CD1c-positive myeloid dendritic cell (primary cell): ENCODE measurements at regions not wholly inside any gene's neighbourhood (a gene's known extent, or its start where the extent isn't known, plus 50 kb on each side); places are given as distances from the start of the nearest gene placed in this dataset.
"Not testable (repeated sequence)": the region's sequence is repeated elsewhere in the genome, so short reads cannot be mapped to it uniquely, and the experiment has no call there.

ENCODE experiments used
- DNase-seq: peaks from one replicate; pipeline ENCODE4 v3.0.0-alpha.2; 2016; ENCODE audit errors: extremely low spot score

DNA sequence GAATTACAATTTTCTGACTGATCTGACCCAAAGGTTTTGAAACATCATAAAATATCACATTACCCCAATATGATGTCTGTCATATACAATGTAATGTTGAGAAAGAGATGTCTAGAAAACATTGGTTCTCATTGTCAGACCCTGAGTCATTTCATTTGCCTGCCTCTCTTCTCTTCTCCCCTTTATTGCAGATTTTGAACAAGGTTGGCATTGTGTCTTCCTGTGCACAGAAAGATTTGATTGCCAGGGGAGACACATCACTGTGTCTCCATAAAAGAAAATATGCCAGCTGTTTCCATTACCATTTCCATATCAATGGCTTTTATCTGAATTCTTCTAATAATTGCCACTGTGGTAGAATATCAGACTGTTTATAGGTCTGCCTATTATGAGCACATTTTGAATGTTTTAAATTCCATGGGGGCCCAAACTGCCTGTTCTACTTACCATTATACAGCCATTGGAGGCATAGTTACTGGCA is 65.6 kb downstream of the IFI44 start:
- DNase-seq = no peak

DNA sequence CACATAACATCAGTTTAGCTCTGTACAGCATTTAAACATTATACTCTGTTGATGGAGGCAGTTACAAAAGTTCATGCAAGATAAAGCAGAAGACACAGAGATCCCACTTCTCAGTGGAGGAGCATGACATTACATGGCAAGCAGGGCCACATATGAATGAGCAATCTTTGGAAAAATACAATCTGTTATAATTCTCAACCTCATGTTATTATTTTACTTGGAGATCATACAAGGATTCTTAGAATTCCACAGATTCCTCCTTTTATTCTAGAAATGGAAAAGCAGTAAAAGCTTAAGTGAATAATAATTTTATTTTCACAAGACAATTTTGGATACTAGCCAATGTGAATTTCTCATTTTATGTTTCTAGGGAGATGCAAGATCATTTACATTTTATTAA is 66.6 kb downstream of the IFI44 start:
- no peak for DNase-seq

DNA sequence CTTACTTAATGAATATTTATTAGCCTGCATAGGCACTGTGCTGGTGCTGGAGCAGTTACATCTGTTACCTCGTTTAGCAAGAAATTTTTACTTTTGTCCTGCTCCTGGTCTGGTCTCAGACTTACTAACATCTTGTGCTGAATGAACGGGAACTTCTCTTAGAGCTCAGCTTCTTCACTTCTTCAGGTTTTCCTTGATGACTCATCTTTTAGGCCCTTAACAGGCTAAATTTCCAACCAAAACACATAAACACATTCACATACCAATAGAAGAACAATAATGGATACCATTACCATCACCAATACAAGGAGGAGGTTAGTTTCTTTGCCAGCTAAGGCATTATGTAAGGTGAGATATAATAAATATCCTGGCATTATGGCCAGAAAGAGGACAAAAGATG is 68.9 kb downstream of the IFI44 start:
- no peak for DNase-seq

DNA sequence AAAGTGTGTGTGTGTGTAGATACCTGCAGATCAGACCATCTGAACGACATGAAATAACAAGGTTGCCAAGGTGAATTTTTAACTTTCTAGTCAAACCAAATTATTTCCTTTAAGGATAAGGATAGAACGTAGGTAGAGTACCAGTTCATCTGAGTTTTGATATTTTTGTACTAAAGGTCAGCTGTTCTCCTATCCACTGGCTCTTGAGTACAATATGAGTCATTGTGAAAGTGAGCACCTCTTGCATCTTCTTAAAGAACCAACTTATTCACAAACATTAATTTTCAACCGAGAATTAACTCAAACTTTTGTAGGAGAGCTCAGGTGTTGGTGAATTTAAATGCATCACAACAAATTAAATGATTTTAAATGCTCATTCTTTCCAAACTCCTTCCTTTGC is 71.5 kb downstream of the IFI44 start:
- DNase-seq = no peak

DNA sequence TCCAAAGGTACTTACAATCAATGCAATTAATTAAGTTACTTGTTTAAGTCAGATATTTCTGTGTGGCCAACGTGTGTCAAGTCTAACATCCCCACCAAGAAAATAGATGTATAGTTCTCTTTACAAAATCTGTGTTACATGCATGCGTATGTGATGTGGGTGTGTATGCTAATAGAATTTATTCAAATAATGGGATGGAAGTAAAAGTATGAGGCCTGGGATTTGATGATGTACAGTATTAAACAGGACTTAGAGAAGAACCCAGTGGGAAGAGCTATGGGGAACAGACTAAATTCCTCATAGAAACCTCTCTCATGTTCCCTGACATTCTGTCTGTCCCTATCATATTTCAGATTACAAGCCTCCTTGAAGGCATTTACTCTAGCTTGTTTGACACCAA is 72.5 kb downstream of the IFI44 start:
- no peak for DNase-seq

DNA sequence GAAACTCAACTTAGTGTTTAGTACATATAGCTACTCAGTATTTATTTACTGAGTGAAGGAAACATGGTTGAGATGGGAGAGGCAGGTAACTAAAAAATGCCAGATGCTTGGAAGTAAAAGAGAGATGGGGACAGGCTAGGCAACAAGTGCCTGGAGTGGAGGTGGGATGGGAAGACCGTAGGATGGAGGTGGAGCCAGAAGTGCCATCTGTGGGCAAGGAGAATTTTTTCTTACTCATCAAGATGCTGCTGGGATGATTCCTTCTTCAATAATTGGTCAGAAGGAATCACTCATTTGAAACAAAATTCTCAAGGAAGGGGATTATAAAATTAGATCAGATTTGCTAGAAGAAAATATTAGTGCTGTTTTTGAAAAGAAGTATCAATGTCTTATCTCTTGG is 72.9 kb downstream of the IFI44 start:
- no peak for DNase-seq

DNA sequence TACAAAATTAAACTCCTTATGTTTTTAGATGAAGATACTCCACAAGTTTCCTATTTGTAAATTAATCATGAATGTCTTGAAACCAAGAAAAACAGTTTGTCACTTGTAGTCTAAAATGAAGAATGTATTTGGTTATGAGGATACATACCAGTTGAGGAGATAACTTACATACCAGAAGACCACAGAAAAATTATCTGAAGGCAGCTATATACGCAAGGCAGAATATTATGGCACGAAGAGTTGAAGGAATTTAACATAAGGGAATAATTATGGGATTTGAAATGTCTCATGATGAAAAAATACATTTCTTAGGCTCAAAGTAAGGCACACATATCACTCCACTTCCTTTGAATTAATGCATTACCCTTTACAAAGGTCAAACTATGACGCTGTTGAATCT is 73.3 kb downstream of the IFI44 start:
- no peak for DNase-seq

DNA sequence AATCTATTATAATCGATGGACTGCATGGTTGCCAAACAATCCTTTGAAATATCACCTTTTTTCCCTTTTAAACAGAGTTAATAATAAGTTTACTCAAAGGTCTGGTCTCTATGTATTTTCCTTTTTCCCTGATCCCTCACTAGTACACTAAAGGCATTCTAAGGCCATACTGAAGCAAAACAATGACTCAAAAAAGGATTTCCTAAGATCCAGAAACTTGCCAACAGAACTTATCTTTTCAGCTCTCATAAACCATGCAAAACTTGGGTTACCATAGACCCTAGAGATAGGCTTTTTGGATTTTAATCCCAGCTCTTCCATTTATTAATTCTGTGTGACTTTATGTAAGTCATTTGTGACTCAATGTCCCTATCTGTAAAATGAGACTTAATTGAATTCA is 77.1 kb downstream of the IFI44 start:
- DNase-seq = no peak

DNA sequence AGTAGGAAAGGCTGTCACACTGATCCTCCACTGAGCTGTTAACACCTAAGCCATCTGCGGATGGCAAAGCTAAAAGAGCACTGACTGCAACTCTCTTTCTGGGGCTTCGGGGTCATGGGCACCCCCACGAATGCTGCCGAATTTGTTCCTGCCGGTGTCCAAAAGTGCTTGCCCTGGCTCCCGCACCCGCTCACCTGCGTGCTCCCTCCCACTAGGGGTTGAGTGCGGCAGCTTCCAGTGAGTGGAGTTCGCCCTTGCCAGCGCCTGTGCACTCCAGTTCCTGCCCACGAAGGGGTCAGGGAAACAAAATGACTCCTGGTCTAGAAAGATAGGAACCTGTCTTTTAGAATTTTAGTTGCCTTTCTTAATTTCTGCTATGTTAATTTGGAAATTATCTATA is 78.7 kb downstream of the IFI44 start:
- DNase-seq = no peak

DNA sequence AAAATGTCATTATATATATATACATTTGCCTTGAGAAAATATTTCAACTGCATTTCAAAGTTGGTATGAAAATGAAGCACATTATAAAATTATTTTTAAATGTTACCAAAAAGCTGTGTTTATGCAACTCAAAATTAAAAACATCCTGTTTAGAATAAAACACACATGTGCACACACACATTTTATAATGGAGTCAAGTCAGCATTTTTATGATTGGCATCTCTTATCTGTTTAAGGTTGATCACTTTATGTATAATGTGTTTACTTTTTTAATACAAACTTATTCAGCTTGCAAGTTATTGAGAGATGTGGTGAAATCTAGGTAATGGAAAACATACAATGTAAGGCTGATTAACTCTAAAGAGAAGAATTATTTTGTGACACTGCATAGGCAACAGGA is 80.4 kb downstream of the IFI44 start:
- DNase-seq = no peak

DNA sequence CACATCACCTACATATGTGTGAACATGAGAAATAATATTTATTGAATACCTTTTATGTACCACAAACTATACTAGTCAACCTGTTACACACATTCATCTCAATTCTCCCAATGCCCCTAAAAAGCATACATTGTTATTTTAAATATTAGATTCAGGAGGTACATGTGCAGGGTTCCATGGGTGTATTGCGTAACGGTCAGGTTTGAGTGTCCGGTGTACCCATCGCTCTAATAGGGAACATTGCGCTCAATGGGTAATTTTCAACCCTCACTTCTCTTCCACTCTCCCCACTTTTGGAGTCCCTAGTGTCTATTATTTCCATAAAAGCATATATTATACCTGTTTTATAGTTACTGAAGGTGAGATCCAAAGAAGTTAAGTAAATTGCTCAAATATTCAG is 82.0 kb downstream of the IFI44 start:
- no peak for DNase-seq

DNA sequence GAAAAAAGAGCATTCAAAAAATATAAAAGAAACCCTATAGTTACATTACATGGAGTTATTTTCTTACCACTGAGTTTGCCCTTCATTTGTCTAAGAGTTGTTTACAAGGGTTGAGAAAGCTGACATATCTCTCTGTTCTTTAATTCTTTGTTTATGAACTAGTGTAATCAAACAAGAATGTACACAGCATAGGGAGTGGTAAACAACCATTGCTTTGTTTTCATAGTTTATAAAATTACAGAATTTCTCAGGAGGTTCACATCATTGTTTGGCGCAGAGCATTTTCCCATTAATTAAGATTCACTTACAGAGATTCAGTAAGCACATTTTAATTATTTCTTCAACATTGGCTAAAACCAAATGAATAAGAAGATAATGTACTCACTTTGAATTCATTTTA is 87.6 kb downstream of the IFI44 start:
- DNase-seq = no peak

DNA sequence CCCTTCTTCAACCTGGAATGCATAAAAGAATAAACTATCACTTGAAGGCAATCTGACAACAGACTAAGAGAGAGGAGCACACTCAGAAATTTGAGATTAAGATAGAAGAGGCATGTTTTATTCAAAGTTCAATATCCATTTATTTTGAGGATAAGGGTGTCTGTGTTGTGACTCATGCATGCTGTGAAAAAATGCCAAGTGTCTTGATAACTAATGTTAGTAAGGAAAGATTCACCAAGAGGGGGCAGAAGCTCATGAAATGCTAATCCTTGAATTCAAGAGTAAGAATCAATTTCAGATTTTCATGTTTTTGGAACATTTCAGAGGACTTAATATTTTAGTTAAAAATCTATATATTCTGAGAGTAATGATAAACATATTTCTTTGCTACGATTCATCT is 94.0 kb downstream of the IFI44 start:
- DNase-seq = no peak

DNA sequence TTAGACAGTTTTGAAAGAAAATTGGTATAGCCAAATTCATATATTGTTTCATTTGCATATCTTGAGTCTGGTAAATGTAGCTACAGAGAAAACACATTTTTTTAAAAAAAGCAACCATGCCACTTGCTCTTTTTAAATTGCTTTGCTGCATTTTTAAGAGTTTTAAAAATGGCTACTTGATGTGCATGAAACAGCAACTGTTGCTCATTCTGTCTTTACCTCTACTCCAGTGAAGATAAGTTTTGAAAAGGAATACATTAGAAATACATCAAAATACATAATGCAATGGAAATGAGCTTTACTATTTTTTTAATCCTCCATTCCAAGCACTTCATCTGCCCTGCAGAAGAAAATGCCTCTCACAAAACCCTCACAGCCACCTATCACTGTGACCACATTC is 95.5 kb downstream of the IFI44 start:
- no peak for DNase-seq

DNA sequence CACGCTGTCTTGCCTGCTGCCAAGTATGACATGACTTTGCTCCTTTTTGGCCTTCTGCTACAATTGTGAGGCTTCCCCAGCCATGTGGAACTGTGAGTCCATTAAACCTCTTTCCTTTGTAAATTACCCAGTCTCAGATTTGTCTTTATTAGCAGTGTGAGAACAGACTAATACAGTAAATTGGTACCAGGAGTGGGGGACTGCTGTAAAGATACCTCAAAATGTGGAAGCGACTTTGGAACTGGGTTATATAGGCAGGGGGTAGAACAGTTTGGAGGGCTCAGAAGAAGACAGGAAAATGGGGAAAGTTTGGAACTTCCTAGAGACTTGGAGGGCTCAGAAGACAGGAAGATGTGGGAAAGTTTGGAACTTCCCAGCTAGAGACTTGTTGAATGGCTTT is 104.0 kb downstream of the IFI44 start:
- not testable (repeated sequence) for DNase-seq

DNA sequence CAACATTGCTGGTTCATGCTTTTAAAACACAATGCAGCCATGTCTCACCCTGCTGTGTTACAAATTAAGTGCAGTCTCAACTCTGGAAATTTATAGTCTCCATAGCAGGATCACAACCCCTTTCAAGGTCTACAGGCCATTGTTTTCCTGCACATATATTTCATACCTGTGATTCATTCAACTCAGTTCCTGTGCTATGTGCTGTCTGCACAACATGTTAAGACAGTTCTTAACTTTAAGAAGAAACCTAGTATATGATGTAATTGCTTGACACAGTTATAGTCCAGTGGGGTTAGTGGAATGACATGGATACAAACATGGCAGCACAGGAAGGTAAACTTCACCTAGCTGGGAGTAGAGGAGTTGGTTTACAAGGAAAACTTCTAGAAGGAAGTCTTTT is 106.4 kb downstream of the IFI44 start:
- no peak for DNase-seq

DNA sequence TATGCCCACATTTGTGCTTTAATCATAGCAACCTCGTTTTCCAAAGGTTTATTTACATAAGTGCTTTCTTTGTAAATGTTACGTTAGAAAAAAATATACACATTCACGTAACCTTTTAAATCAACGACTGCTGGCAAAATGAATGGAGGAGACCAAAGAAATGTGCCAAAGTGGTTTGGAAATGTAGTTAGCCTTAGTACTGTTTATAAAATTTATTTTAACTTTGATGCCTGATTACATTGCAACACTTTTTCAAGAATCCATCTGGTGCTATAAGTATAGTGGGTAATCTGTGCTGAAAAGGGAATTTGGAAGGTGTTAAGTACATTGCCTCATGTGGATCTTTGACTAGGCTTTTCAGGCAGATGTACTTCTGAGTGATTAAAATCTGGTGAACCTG is 108.9 kb downstream of the IFI44 start:
- DNase-seq = no peak

DNA sequence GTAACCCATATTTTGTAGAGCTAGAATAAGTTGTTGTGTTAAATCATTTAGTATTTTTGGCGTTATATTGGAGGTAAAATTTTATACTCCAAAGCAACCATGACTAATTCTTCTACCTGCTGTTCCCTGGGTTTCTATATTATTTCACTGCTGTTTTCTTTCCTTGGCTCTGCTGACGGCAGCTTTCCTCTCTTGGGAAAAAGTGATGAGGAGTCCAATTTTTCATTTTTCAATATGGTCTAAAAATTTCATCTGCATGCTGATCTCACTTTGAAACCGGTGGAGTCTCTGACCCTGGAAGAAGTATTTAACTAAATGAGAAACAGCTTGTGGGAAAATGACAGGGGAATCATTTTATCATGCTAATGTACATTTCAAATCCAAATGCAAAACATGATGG is 110.2 kb downstream of the IFI44 start:
- DNase-seq = no peak

DNA sequence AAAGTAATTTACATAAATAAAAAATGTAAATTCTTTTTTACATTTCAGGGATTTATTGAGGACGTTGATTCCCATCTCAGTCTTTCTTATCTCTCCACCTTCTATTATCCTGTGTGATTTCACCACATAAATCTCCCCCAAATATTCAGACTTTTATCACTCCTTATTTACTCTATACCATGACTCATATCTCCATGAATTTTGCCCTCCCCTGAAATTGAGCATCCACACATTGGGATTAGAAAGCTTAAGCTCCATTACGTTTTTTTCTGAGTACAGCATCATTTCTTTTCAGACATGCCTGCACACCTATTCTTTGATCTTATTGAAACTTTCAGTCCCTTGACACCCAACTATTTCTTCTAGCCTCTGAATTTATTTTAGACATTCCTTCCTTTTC is 111.2 kb downstream of the IFI44 start:
- no peak for DNase-seq

DNA sequence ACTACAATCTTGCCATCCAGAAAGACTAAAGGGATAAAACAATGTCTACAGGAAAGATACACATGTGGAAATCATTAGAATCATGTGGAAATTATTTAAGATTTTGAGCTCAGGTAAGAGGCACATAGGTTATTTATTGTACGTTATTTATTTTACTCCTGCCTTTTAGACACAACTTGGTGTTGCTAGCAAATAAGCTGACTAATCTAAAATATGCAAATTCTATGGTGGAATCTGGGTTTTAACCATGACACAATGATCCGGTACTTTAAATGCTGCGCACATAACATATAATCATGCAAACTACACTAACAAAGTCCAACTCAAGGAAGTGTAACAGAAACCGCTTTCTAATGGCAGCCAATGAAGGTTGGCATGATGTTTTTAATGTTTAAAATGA is 112.5 kb downstream of the IFI44 start:
- DNase-seq = no peak

DNA sequence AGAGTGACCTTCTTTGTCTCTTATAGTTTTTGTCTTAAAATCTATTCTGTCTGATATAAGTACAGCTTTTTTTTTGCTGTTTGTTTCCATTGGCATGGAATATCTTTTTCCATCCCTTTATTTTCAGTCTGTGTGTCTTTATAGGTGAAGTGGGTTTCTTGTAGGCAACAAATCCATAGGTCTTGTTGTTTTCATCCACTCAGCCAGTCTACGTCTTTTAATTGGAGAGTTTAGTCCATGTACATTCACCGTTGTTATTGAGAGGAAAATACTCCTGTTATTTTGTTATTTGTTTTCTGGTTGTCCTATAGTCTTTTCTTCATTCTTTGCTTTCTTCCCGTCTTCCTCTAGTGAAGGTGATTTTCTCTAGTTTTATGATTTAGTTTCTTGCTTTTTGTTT is 115.9 kb downstream of the IFI44 start:
- DNase-seq = no peak

DNA sequence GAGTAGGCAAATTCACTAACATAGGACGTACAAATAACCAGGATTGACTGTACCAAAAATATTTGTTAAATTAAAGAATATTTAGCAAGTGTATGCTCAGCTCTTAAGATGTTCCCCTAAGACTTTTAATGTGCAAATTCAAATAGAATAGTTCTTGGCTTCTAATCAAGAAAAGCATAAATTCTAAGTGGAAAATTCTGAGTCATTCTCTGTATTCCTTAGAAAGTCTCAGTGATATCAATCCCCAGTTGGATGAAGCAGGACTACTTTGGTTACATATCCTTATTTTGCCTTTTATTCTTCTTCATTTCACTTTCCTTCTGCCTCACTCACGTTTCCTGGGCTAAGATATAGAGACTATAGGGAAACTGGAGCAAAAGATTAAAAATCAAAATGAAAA is 130.2 kb downstream of the IFI44 start:
- no peak for DNase-seq

DNA sequence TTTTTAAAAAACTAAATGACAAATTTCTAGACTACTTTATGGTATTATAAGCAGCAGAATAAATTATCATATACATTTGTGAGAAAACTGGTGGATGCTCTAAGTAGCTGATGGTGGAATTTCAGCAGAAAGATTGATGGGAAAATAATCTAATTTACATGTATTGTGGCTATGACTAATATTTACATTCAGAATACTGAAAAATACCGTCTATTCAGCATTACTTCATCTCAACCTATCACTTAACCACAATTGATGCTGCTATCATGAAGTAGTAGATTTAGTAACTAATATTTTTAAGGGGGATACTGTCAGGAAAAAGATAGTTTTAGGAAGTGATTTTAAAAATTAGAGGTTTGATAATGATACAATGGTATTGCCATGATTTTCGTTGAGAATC is 137.9 kb downstream of the IFI44 start:
- DNase-seq = no peak

DNA sequence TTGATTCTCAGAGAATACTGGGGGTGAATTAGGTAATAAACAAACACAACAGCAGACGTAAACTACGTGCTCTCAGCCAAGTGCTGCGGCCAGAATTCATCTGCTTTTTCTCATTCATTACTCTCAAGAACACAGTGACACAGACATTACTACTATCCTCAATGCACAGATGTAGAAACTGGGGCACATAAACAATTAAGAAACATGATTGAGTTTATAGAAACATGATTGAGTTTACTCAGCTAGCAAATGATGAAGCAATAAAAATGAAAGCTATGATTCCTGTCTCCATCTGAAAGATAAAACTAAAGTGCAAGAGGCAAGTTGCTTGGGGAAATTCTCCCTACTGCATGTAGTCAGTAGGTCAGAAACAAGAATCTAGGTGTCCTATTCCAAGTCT is 140.5 kb downstream of the IFI44 start:
- no peak for DNase-seq

DNA sequence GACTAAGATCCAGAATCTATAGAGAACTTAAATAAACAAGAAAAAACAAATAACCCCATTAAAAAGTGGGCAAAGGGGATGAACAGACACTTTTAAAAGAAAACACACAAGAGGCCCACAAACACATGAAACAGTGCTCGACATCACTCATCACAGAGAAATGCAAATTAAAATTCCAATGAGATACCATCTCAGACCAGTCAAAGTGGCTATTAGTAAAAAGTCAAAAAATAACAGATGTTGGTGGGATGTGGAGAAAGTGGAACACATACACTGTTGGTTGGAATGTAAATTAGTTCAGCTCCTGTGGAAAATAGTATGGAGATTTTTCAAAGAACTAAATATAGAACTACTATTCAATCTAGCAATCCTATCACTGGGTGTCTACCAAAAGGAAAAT is 143.1 kb downstream of the IFI44 start:
- no peak for DNase-seq
